Nephron (organoid): ENCODE measurements at regions not wholly inside any gene's neighbourhood (a gene's known extent, or its start where the extent isn't known, plus 50 kb on each side); places are given as distances from the start of the nearest gene placed in this dataset.
A peak's percentile ranks its signal among the peaks of the same experiment; 100 is the strongest.

ENCODE experiments used
- H3K27ac Mint-ChIP-seq, 3 experiments: 2 replicates each; pipeline ENCODE4 v1.8.0; 2020; ENCODE audit warnings: mixed read lengths in 3 of 3, mild to moderate bottlenecking in 2 of 3, moderate library complexity in 1 of 3
- H3K27me3 Mint-ChIP-seq: 2 replicates; pipeline ENCODE4 v1.8.0; 2021; ENCODE audit warnings: low read depth, mild to moderate bottlenecking, moderate library complexity, mixed read lengths
- H3K36me3 Mint-ChIP-seq: 2 replicates; pipeline ENCODE4 v1.8.0; 2020; ENCODE audit warnings: low read depth, mixed read lengths
- H3K4me1 Mint-ChIP-seq: 2 replicates; pipeline ENCODE4 v1.8.0; 2020; ENCODE audit warnings: mixed read lengths
- H3K4me3 Mint-ChIP-seq, 3 experiments: 2 replicates each; pipeline ENCODE4 v1.8.0; 2020; ENCODE audit warnings: mild to moderate bottlenecking in 3 of 3, mixed read lengths in 3 of 3, moderate library complexity in 2 of 3
- H3K9me3 Mint-ChIP-seq: 2 replicates; pipeline ENCODE4 v1.8.0; 2020; ENCODE audit warnings: mixed read lengths
- CTCF ChIP-seq, 3 experiments: fragments of 200-600 bp; sonication (generic); IDR thresholded peaks; one replicate each; pipeline ENCODE4 v1.5.0; 2021; ENCODE audit warnings: antibody characterized with exemption in 3 of 3; ENCODE audit not compliant: unreplicated experiment in 3 of 3

GRCh38 chr5:74337254-74337983 lies 303.1 kb downstream of the ENC1 start:
- TF ChIP-seq CTCF (IDR thresholded peaks at IDR 0.05; ENCODE audit: unreplicated experiment in 3 of 3), result no peak
- H3K4me1 Mint-ChIP-seq, result peaks cover 42% of the 10 kb centered on the region

GRCh38 chr5:74336297-74336696 lies 304.2 kb downstream of the ENC1 start:
- Mint-ChIP-seq H3K4me1 (peaks cover 42% of the 10 kb centered on the region), H3K9me3 (no peaks in the 10 kb centered on the region), H3K36me3 (no peaks in the 10 kb centered on the region), H3K27me3 (no peaks in the 10 kb centered on the region), H3K4me3 (no peak overlapping the region), H3K27ac (peak overlapping the region; percentile 48 to 79 (median 48))
- TF ChIP-seq CTCF (IDR thresholded peaks at IDR 0.05; ENCODE audit: unreplicated experiment in 3 of 3), result peak in 2 of 3 experiments; percentile 42 to 44

More at GRCh38 chr5:74337254-74337983, 303.1 kb downstream of the ENC1 start:
- Mint-ChIP-seq H3K27ac (peak overlapping the region; percentile 66 to 79 (median 73)), H3K27me3 (no peaks in the 10 kb centered on the region), H3K4me3 (peak overlapping the region in 1 of 3 experiments; percentile 28), H3K9me3 (no peaks in the 10 kb centered on the region), H3K36me3 (no peaks in the 10 kb centered on the region)

- Mint-ChIP-seq H3K27ac (peak overlapping the region in 2 of 3 experiments; percentile 2 to 22), H3K4me3 (no peak overlapping the region), H3K36me3 (no peaks in the 10 kb centered on the region), H3K4me1 (peaks cover 47% of the 10 kb centered on the region), H3K27me3 (no peaks in the 10 kb centered on the region), H3K9me3 (no peaks in the 10 kb centered on the region)
- no peak for TF ChIP-seq CTCF (IDR thresholded peaks at IDR 0.05; ENCODE audit: unreplicated experiment in 3 of 3)
These were observed 305.7 kb downstream of the ENC1 start for GRCh38 chr5:74334762-74335384.

GRCh38 chr5:74334062-74334761 lies 306.3 kb downstream of the ENC1 start:
- Mint-ChIP-seq H3K4me3 (no peak overlapping the region), H3K27me3 (no peaks in the 10 kb centered on the region), H3K9me3 (no peaks in the 10 kb centered on the region), H3K36me3 (no peaks in the 10 kb centered on the region), H3K27ac (peak overlapping the region in 1 of 3 experiments; percentile 22), H3K4me1 (peaks cover 47% of the 10 kb centered on the region)
- TF ChIP-seq CTCF (IDR thresholded peaks at IDR 0.05; ENCODE audit: unreplicated experiment in 3 of 3), result no peak

- Mint-ChIP-seq H3K4me3 (no peak overlapping the region), H3K36me3 (no peaks in the 10 kb centered on the region), H3K4me1 (peaks cover 47% of the 10 kb centered on the region), H3K27ac (peak overlapping the region in 1 of 3 experiments; percentile 22), H3K9me3 (no peaks in the 10 kb centered on the region), H3K27me3 (no peaks in the 10 kb centered on the region)
- no peak for TF ChIP-seq CTCF (IDR thresholded peaks at IDR 0.05; ENCODE audit: unreplicated experiment in 3 of 3)
These were observed 307.1 kb downstream of the ENC1 start for GRCh38 chr5:74333430-74333829.
